Sigmoid colon (tissue), 4 donors: ENCODE measurements at regions not wholly inside any gene's neighbourhood (a gene's known extent, or its start where the extent isn't known, plus 50 kb on each side); places are given as distances from the start of the nearest gene placed in this dataset.

Source experiments
- CTCF ChIP-seq, 4 experiments: fragments of 450-650 bp in 3 of 4; fragments of 200-600 bp in 1 of 4; IDR thresholded peaks; one replicate each; pipeline ENCODE4 v1.5.1; 2016 to 2019; ENCODE audit warnings: antibody characterized with exemption in 4 of 4, mild to moderate bottlenecking in 3 of 4, moderate library complexity in 2 of 4
- EP300 ChIP-seq, 4 donors: sonication (generic); formaldehyde crosslinking; IDR thresholded peaks; one replicate each; pipeline ENCODE4 v1.6.1; 2017; ENCODE audit warnings: antibody characterized with exemption in 4 of 4
- POLR2A ChIP-seq, 2 donors: fragments of 450-650 bp; IDR thresholded peaks; one replicate each; pipeline ENCODE4 v1.6.1; 2016; ENCODE audit warnings: antibody characterized with exemption in 2 of 2, mild to moderate bottlenecking in 2 of 2, moderate library complexity in 2 of 2
- POLR2AphosphoS5 ChIP-seq, 4 donors: sonication (generic); formaldehyde crosslinking; IDR thresholded peaks; one replicate each; pipeline ENCODE4 v1.6.1; 2017; ENCODE audit warnings: antibody characterized with exemption in 4 of 4

DNA sequence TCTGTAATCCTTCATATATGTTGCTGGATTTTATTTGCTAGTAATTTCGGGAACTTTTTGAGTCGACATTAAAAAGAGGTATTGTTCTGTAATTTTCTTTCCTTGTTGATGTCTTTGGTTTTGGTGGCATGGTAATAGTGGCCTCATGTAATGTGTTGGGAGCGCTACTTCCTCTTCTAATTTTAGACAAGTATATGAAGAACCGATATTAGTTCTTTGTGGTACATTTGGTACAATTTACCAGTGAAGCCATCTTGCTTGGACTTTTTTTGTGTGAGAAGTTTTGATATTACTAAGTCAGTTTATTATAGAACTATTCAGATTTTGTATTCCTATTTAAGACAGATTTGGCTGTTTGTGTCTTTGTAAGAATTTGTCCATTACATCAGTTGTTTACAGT lies 669.2 kb upstream of the AADAT start:
- no peak for TF ChIP-seq EP300 (IDR thresholded peaks at IDR 0.05)
- no peak for TF ChIP-seq CTCF (IDR thresholded peaks at IDR 0.05)
- TF ChIP-seq POLR2A (IDR thresholded peaks at IDR 0.05): no peak
- no peak for TF ChIP-seq POLR2AphosphoS5 (IDR thresholded peaks at IDR 0.05)
